Duodenal mucosa (tissue), 2 donors: ENCODE measurements at regions not wholly inside any gene's neighbourhood (a gene's known extent, or its start where the extent isn't known, plus 50 kb on each side); places are given as distances from the start of the nearest gene placed in this dataset.

Experiments
- H3K27ac ChIP-seq: one replicate; pipeline ENCODE4 v1.7.0; 2013; ENCODE audit warnings: low read depth, low read length
- H3K27me3 ChIP-seq, 2 donors: one replicate each; pipeline ENCODE4 v1.7.0; 2013; ENCODE audit warnings: low read length in 2 of 2, control low read depth in 1 of 2; ENCODE audit not compliant: insufficient read depth in 2 of 2, control insufficient read depth in 1 of 2
- H3K36me3 ChIP-seq, 2 donors: one replicate each; pipeline ENCODE4 v1.7.0; 2013; ENCODE audit warnings: low read length in 2 of 2, control low read depth in 1 of 2; ENCODE audit not compliant: insufficient read depth in 2 of 2, control insufficient read depth in 1 of 2
- H3K4me1 ChIP-seq, 2 donors: one replicate each; pipeline ENCODE4 v1.7.0; 2013; ENCODE audit warnings: low read length in 2 of 2, control low read depth in 1 of 2; ENCODE audit not compliant: insufficient read depth in 2 of 2, control insufficient read depth in 1 of 2
- H3K4me3 ChIP-seq, 2 donors: one replicate each; pipeline ENCODE4 v1.7.0; 2013; ENCODE audit warnings: low read length in 2 of 2, low read depth in 1 of 2
- H3K9ac ChIP-seq, 2 donors: one replicate each; pipeline ENCODE4 v1.7.0; 2013; ENCODE audit warnings: low read length in 2 of 2, low read depth in 1 of 2
- H3K9me3 ChIP-seq, 2 donors: one replicate each; pipeline ENCODE4 v1.7.0; 2013; ENCODE audit warnings: low read length in 2 of 2, control low read depth in 1 of 2; ENCODE audit not compliant: control insufficient read depth in 1 of 2

DNA sequence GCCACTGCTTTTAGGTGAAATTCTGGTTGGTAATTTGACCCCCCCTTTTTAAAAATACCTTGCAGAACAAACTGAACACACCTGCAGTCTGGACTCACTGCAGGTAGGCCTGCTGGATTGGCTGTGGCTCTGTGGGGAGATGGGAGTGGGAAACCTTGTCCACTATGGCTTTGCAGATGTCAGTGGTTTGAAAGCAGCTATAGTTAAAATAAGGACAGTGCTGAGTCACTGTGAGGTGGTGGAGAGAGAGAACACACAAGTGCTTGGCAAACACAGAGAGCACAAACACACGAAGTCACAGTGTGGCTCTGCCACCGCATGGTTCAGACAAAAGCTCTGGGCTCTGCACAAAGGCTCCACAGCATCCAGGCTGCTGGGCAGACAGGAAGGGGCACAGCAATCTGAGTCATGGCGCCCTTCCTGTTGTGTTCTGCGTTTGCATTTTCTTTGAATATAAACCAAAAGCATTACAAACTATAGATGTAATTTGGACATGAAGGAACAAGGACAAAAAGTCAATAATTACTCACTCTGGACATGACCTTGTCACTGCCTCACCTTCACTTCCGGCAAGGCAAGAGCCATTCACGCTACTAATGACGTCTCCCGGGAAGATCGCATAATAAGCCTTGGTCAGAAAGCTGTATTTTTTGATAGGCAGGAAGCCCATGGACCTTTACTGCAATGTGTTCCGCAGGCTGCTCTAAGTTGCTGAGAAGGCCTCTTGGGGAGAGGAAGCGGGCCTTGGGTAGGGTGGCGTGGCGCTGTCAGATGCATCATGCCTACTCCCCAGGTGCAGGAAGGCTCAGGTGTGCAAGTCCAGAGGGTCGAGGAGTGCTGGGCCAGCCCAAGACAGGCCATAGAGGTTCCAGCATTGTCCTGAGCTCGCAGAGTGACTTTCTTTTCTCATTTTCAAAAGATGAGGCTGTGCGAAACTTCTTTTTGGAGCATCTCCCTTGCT, 60.1 kb upstream of the MED9 start:
- H3K9ac ChIP-seq: no peak overlapping the region
- no peaks in the 10 kb centered on the region for H3K27me3 ChIP-seq
- no peaks in the 10 kb centered on the region for H3K36me3 ChIP-seq
- H3K4me1 ChIP-seq: peaks cover 8% of the 10 kb centered on the region in 2 donors
- H3K4me3 ChIP-seq: no peak overlapping the region
- no peaks in the 10 kb centered on the region for H3K9me3 ChIP-seq
- no peak overlapping the region for H3K27ac ChIP-seq

GRCh38 chr17:17417718-17418181, 59.0 kb upstream of the MED9 start:
- Histone ChIP-seq H3K36me3 (no peaks in the 10 kb centered on the region), H3K4me1 (peaks cover 8% of the 10 kb centered on the region in 2 donors), H3K4me3 (no peak overlapping the region), H3K27me3 (no peaks in the 10 kb centered on the region), H3K9ac (no peak overlapping the region), H3K27ac (no peak overlapping the region), H3K9me3 (no peaks in the 10 kb centered on the region)

DNA sequence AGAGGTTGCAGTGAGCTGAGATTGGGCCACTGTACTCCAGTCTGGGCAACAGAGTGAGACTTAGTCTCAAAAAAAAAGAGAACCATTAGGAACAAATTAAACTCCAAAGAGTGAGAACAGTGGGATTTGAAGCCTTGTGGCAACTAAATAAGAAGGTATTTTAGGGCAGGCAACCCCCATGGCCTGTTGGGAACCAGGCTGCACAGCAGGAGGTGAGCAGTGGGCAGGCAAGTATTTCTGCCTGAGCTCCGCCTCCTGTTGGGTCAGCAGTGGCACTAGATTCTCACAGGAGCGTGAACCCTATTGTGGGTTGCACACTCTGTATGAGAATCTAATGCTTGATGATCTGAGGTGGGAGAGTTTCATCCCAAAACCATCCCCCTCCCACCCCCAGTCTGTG, 57.6 kb upstream of the MED9 start:
- Histone ChIP-seq H3K4me1 (peaks cover 8% of the 10 kb centered on the region in 2 donors), H3K36me3 (no peaks in the 10 kb centered on the region), H3K27ac (no peak overlapping the region), H3K27me3 (no peaks in the 10 kb centered on the region), H3K9me3 (peaks cover 0 to under 1% of the 10 kb centered on the region in 2 donors), H3K9ac (no peak overlapping the region), H3K4me3 (no peak overlapping the region)

DNA sequence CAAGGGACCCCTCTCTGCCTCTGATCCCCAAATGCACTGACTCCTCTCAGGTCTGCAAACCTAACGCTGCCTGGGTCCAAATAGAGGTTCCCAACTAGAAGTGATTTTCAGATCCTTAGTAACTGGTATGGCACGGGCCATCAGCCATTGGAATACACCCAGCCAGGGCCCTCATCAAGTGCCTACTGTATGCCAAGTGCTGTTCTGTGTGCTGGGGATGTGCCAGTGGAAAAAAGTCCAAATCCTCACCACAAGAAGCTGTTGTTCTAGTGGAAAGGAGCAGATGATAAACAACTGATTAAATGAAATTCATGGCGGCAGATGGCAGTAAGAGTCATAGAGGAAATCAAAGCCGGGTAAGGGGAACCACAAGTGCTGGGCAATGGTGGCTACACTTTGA, 57.2 kb upstream of the MED9 start:
- no peak overlapping the region for H3K9ac ChIP-seq
- H3K9me3 ChIP-seq: peaks cover 0 to 5% of the 10 kb centered on the region in 2 donors
- H3K4me3 ChIP-seq: no peak overlapping the region
- H3K36me3 ChIP-seq: no peaks in the 10 kb centered on the region
- H3K4me1 ChIP-seq: peaks cover 8% of the 10 kb centered on the region in 2 donors
- H3K27me3 ChIP-seq: no peaks in the 10 kb centered on the region
- no peak overlapping the region for H3K27ac ChIP-seq

DNA sequence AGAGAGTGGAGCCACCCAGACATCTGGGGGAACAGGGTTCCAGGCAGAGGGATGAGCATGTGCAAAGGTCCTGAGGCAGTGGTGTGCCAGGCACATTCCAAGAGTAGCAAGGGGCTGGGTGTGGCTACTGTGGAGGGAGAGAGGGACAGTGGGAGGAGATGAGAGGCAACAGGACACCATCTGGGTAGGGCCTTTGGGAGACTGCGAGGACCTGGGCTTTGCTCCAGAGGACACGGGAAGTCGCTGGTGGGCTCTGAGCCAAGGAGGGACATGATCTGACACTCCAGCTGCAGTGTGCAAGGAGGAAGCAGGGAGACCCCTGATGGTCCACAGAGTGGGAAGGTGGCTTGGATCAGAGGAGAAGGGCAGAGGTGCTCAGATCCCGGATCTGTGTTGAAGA, 56.7 kb upstream of the MED9 start:
- no peak overlapping the region for H3K27ac ChIP-seq
- H3K27me3 ChIP-seq: no peaks in the 10 kb centered on the region
- no peak overlapping the region for H3K9ac ChIP-seq
- no peaks in the 10 kb centered on the region for H3K36me3 ChIP-seq
- H3K4me3 ChIP-seq: no peak overlapping the region
- H3K9me3 ChIP-seq: peaks cover 0 to 8% of the 10 kb centered on the region in 2 donors
- H3K4me1 ChIP-seq: peaks cover 8% of the 10 kb centered on the region in 2 donors

DNA sequence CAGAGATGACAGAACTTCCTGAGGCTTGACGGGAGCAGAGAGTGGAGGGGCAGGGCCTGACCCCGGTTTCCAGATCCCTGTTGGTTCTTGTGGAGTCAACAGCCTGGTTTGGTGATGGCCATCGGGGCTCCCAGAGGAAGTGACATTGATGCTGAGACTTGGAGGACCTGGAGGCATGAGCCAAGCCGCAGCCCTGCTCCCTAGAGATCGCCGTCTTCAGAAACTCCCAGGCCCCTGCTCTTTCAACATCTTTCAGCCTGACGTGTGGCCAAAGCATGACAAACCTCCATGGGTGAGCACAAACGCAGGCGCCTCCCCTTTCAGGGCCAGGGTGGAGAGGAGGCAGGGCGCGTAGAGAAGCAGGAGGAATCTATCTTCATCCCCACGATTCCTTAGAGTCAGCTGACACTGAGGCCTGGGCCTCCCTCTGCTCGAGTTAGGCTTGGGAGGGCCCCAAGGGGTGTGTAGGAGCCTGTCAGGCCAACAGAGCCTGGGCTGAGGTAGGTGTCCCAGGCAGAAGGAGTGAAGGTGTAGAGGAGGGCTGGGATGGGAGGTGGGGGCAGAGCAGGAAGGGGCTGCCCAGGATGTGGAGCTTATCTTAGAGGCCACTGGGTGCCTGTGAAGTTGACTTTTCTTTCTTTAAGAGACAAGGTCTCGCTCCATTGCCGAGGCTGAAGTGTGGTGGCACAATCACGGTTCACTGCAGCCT, 56.1 kb upstream of the MED9 start:
- no peak overlapping the region for H3K9ac ChIP-seq
- H3K4me1 ChIP-seq: peaks cover 8% of the 10 kb centered on the region in 2 donors
- H3K9me3 ChIP-seq: peaks cover 0 to 8% of the 10 kb centered on the region in 2 donors
- no peaks in the 10 kb centered on the region for H3K36me3 ChIP-seq
- peak overlapping the region; percentile 46 for H3K27ac ChIP-seq
- no peaks in the 10 kb centered on the region for H3K27me3 ChIP-seq
- no peak overlapping the region for H3K4me3 ChIP-seq

- Histone ChIP-seq H3K36me3 (no peaks in the 10 kb centered on the region), H3K27me3 (no peaks in the 10 kb centered on the region), H3K9ac (no peak overlapping the region), H3K4me3 (no peak overlapping the region), H3K9me3 (peaks cover 0 to 8% of the 10 kb centered on the region in 2 donors), H3K27ac (no peak overlapping the region), H3K4me1 (peaks cover 8% of the 10 kb centered on the region in 2 donors)
Observed at GRCh38 chr17:17421346-17422216, 55.2 kb upstream of the MED9 start.

DNA sequence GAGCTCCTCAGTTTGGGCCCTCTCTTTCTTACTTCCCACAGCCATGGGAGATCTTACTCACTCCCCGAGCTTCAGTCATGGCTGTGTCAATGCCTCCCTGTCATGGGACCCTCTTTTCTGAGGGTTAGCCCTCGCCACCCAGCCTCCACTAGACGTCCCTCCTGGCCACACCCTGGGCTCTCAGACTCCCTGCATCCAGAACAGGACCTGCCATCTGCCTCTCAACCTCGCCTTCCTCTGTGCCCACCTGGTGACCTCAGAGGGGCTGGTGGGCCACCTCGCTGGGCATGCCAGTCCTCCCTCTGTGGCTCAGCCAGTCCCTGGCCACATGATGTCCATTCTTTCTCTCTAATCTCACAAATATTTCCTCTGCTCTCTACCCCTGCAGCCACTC, 54.6 kb upstream of the MED9 start:
- Histone ChIP-seq H3K27ac (no peak overlapping the region), H3K9ac (no peak overlapping the region), H3K4me3 (no peak overlapping the region), H3K4me1 (peaks cover 8% of the 10 kb centered on the region in 2 donors), H3K9me3 (peaks cover 0 to 8% of the 10 kb centered on the region in 2 donors), H3K36me3 (no peaks in the 10 kb centered on the region), H3K27me3 (no peaks in the 10 kb centered on the region)

DNA sequence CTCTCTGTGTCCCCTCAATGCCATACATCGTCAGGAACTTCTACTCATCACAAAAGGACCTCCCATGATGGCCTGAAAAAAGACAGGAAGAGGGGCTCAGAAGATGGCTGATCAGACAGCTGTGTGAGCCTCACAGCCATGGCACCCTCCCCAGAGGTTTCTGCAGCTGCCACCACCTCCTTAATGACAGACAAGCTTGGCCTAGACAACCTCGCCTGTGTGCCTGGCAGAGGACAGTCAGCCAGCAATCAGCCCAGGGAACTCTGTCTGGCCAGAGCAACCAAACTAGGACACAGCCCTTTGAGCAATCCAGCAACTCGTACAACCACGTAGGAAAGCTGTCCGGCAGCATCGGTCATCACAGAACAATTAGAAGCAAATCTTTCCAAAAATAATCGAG, 54.2 kb upstream of the MED9 start:
- H3K9me3 ChIP-seq: peaks cover 0 to 8% of the 10 kb centered on the region in 2 donors
- no peak overlapping the region for H3K27ac ChIP-seq
- no peak overlapping the region for H3K9ac ChIP-seq
- H3K36me3 ChIP-seq: no peaks in the 10 kb centered on the region
- peaks cover 6 to 8% of the 10 kb centered on the region in 2 donors for H3K4me1 ChIP-seq
- H3K27me3 ChIP-seq: no peaks in the 10 kb centered on the region
- H3K4me3 ChIP-seq: no peak overlapping the region
